Bronchial epithelial cell (primary cell): ENCODE measurements at regions not wholly inside any gene's neighbourhood (a gene's known extent, or its start where the extent isn't known, plus 50 kb on each side); places are given as distances from the start of the nearest gene placed in this dataset.

Experiments
- DNase-seq: peaks from one replicate; pipeline ENCODE4 v3.0.0-alpha.2; 2010; ENCODE audit warnings: low read depth
- FAIRE-seq: peaks from 2 replicates; lab custom pipeline; 2011; peaks lifted over from hg19 to GRCh38; lab: Jason Lieb, UNC
- H3K27me3 ChIP-seq: 2 replicates; pipeline ENCODE4 v1.5.1; 2011; ENCODE audit warnings: low read length; ENCODE audit not compliant: control insufficient read depth, insufficient read depth
- H3K36me3 ChIP-seq: 2 replicates; pipeline ENCODE4 v1.5.1; 2011; ENCODE audit warnings: low read length; ENCODE audit not compliant: control insufficient read depth, insufficient read depth
- H3K4me3 ChIP-seq: 2 replicates; pipeline ENCODE4 v1.5.1; 2011; ENCODE audit warnings: mild to moderate bottlenecking, low read depth, low read length, control low read depth
- TF ChIP-seq, protein P1 (sequence below): IDR thresholded peaks from 2 replicates; pipeline ENCODE4 v1.5.1; 2011; ENCODE audit warnings: mild to moderate bottlenecking, moderate library complexity, low read length, control low read depth, inconsistent platforms; ENCODE audit not compliant: insufficient read depth, severe bottlenecking

DNA sequence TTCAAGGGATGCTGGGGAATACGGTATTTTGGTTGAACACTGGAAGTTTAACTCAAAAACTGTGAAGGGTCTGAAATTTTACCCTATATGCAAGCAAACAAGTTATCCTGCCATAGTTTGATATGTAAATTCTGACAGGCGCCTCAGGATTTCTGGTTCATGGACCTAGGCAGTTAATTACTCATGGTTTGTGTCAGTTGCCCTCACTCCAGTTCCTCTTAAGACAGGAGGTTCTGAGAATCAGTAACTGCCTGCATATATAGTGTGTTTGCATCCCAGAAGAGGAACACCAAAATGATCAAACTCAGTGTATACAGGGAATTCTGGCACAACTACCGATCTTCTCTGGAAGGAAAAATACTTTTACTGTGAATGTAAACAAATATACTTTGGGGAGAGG lies 360.4 kb upstream of the NWD2 start:
- H3K27me3 ChIP-seq, result no peaks in the 10 kb centered on the region

GRCh38 chr4:36891971-36892370 lies 352.6 kb upstream of the NWD2 start:
- TF ChIP-seq, protein P1, sequence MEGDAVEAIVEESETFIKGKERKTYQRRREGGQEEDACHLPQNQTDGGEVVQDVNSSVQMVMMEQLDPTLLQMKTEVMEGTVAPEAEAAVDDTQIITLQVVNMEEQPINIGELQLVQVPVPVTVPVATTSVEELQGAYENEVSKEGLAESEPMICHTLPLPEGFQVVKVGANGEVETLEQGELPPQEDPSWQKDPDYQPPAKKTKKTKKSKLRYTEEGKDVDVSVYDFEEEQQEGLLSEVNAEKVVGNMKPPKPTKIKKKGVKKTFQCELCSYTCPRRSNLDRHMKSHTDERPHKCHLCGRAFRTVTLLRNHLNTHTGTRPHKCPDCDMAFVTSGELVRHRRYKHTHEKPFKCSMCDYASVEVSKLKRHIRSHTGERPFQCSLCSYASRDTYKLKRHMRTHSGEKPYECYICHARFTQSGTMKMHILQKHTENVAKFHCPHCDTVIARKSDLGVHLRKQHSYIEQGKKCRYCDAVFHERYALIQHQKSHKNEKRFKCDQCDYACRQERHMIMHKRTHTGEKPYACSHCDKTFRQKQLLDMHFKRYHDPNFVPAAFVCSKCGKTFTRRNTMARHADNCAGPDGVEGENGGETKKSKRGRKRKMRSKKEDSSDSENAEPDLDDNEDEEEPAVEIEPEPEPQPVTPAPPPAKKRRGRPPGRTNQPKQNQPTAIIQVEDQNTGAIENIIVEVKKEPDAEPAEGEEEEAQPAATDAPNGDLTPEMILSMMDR, result no peak
- DNase-seq, result no peak
- FAIRE-seq, result no peak
- Histone ChIP-seq H3K36me3 (no peaks in the 10 kb centered on the region), H3K27me3 (no peaks in the 10 kb centered on the region), H3K4me3 (no peak overlapping the region)

More for the DNA sequence above, 360.4 kb upstream of the NWD2 start:
- TF ChIP-seq, protein P1, result no peak
- FAIRE-seq (no peak), DNase-seq (no peak)
- H3K36me3 ChIP-seq, result no peaks in the 10 kb centered on the region
- no peak overlapping the region for H3K4me3 ChIP-seq

GRCh38 chr4:36900446-36900987 lies 344.0 kb upstream of the NWD2 start:
- no peaks in the 10 kb centered on the region for H3K36me3 ChIP-seq
- FAIRE-seq, result no peak
- TF ChIP-seq, protein P1, result no peak

GRCh38 chr4:36904823-36905222 lies 339.7 kb upstream of the NWD2 start:
- TF ChIP-seq, protein P1, result no peak
- Histone ChIP-seq H3K4me3 (no peak overlapping the region), H3K27me3 (no peaks in the 10 kb centered on the region), H3K36me3 (no peaks in the 10 kb centered on the region)
- no peak for DNase-seq
- FAIRE-seq, result no peak

More at GRCh38 chr4:36900446-36900987, 344.0 kb upstream of the NWD2 start:
- no peaks in the 10 kb centered on the region for H3K27me3 ChIP-seq
- DNase-seq, result no peak
- H3K4me3 ChIP-seq, result no peak overlapping the region

DNA sequence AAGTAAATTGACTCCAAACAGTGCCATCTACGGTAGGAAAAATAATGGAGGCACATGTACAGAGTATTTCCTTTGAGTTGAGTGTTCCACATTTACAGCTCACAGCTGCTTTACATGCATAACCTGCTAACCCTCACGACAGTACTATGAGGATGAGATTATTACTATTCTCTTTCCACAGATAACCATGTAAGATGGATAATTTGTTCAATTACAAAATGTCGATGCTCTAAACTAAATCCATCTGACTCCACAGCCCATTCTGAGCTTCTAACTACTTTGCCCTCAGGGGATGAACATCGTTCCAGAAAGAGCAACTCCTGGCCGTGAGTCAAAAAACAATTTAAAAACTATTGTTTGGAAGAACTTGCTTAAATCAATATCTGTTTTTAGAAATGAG lies 330.4 kb upstream of the NWD2 start:
- Histone ChIP-seq H3K4me3 (no peak overlapping the region), H3K27me3 (no peaks in the 10 kb centered on the region), H3K36me3 (no peaks in the 10 kb centered on the region)
- DNase-seq (no peak), FAIRE-seq (no peak)
- TF ChIP-seq, protein P1, result no peak

- DNase-seq, result no peak
- FAIRE-seq, result no peak
- Histone ChIP-seq H3K27me3 (no peaks in the 10 kb centered on the region), H3K4me3 (no peak overlapping the region), H3K36me3 (no peaks in the 10 kb centered on the region)
- TF ChIP-seq, protein P1, result no peak
These were observed 328.8 kb upstream of the NWD2 start for GRCh38 chr4:36915717-36916116.
